HL-60 (cell line): ENCODE measurements at regions not wholly inside any gene's neighbourhood (a gene's known extent, or its start where the extent isn't known, plus 50 kb on each side); places are given as distances from the start of the nearest gene placed in this dataset.

Experiments
- DNase-seq, 2 experiments: peaks; one replicate each; pipeline ENCODE4 v3.0.0-alpha.2; 2010 to 2020; ENCODE audit warnings: low read depth in 1 of 2, low spot score in 1 of 2
- H3K27ac ChIP-seq: fragments of 250-450 bp; sonication (Bioruptor Pico); replicated peaks from 2 replicates; pipeline ENCODE4 v1.5.1; 2020; ENCODE audit warnings: mild to moderate bottlenecking, moderate library complexity
- H3K27me3 ChIP-seq: fragments of 250-450 bp; sonication (Bioruptor Pico); 2 replicates; pipeline ENCODE4 v1.5.1; 2021; ENCODE audit warnings: mild to moderate bottlenecking, moderate library complexity; ENCODE audit not compliant: insufficient read depth, poor library complexity, severe bottlenecking
- H3K4me3 ChIP-seq: replicated peaks from 2 replicates; pipeline ENCODE4 v1.5.1; 2011; ENCODE audit warnings: mild to moderate bottlenecking, control low read depth, low read length; ENCODE audit not compliant: insufficient read depth
- GABPA ChIP-seq: IDR thresholded peaks from 2 replicates; pipeline ENCODE4 v1.6.1; 2012; ENCODE audit warnings: low read depth
- POLR2AphosphoS5 ChIP-seq: IDR thresholded peaks from 2 replicates; pipeline ENCODE4 v1.6.1; 2012; ENCODE audit warnings: low read depth
- SPI1 ChIP-seq: IDR thresholded peaks from 2 replicates; pipeline ENCODE4 v1.6.1; 2012; ENCODE audit warnings: low read depth, mild to moderate bottlenecking, borderline replicate concordance
- TF ChIP-seq, protein P1 (sequence below): IDR thresholded peaks from one replicate; pipeline ENCODE4 v1.5.1; 2011; ENCODE audit warnings: low read length, control low read depth, inconsistent platforms; ENCODE audit not compliant: insufficient read depth
- TF ChIP-seq, protein P2 (sequence below): IDR thresholded peaks from 2 replicates; pipeline ENCODE4 v1.6.1; 2012; ENCODE audit warnings: low read depth; ENCODE audit not compliant: insufficient replicate concordance

- TF ChIP-seq, protein P1, sequence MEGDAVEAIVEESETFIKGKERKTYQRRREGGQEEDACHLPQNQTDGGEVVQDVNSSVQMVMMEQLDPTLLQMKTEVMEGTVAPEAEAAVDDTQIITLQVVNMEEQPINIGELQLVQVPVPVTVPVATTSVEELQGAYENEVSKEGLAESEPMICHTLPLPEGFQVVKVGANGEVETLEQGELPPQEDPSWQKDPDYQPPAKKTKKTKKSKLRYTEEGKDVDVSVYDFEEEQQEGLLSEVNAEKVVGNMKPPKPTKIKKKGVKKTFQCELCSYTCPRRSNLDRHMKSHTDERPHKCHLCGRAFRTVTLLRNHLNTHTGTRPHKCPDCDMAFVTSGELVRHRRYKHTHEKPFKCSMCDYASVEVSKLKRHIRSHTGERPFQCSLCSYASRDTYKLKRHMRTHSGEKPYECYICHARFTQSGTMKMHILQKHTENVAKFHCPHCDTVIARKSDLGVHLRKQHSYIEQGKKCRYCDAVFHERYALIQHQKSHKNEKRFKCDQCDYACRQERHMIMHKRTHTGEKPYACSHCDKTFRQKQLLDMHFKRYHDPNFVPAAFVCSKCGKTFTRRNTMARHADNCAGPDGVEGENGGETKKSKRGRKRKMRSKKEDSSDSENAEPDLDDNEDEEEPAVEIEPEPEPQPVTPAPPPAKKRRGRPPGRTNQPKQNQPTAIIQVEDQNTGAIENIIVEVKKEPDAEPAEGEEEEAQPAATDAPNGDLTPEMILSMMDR = no peak
- TF ChIP-seq SPI1 (peak; percentile 66), POLR2AphosphoS5 (no peak), GABPA (no peak)
- TF ChIP-seq, protein P2, sequence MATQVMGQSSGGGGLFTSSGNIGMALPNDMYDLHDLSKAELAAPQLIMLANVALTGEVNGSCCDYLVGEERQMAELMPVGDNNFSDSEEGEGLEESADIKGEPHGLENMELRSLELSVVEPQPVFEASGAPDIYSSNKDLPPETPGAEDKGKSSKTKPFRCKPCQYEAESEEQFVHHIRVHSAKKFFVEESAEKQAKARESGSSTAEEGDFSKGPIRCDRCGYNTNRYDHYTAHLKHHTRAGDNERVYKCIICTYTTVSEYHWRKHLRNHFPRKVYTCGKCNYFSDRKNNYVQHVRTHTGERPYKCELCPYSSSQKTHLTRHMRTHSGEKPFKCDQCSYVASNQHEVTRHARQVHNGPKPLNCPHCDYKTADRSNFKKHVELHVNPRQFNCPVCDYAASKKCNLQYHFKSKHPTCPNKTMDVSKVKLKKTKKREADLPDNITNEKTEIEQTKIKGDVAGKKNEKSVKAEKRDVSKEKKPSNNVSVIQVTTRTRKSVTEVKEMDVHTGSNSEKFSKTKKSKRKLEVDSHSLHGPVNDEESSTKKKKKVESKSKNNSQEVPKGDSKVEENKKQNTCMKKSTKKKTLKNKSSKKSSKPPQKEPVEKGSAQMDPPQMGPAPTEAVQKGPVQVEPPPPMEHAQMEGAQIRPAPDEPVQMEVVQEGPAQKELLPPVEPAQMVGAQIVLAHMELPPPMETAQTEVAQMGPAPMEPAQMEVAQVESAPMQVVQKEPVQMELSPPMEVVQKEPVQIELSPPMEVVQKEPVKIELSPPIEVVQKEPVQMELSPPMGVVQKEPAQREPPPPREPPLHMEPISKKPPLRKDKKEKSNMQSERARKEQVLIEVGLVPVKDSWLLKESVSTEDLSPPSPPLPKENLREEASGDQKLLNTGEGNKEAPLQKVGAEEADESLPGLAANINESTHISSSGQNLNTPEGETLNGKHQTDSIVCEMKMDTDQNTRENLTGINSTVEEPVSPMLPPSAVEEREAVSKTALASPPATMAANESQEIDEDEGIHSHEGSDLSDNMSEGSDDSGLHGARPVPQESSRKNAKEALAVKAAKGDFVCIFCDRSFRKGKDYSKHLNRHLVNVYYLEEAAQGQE = no peak
- H3K27me3 ChIP-seq = no peaks in the 10 kb centered on the region
- H3K27ac ChIP-seq = no peak overlapping the region
- no peak for DNase-seq
- no peak overlapping the region for H3K4me3 ChIP-seq
Measured at GRCh38 chr15:81781395-81781794, 264.4 kb downstream of the MEX3B start.

- no peak for DNase-seq
- H3K27me3 ChIP-seq = no peaks in the 10 kb centered on the region
- no peak for TF ChIP-seq SPI1
- TF ChIP-seq POLR2AphosphoS5 = no peak
- TF ChIP-seq, protein P1 = no peak
- TF ChIP-seq, protein P2 = no peak
- TF ChIP-seq GABPA = no peak
- H3K4me3 ChIP-seq = no peak overlapping the region
- H3K27ac ChIP-seq = no peak overlapping the region
Measured at GRCh38 chr15:81780966-81781365, 264.9 kb downstream of the MEX3B start.

GRCh38 chr15:81779181-81779580 is 266.6 kb downstream of the MEX3B start:
- TF ChIP-seq, protein P2 = no peak
- TF ChIP-seq GABPA (no peak), SPI1 (no peak), POLR2AphosphoS5 (no peak)
- TF ChIP-seq, protein P1 = no peak
- Histone ChIP-seq H3K27me3 (no peaks in the 10 kb centered on the region), H3K27ac (no peak overlapping the region), H3K4me3 (no peak overlapping the region)
- no peak for DNase-seq
